A549 (cell line): ENCODE measurements at regions not wholly inside any gene's neighbourhood (a gene's known extent, or its start where the extent isn't known, plus 50 kb on each side); places are given as distances from the start of the nearest gene placed in this dataset.

Experiments used
- ATAC-seq, 2 experiments: fragments of 200-7000 bp in 1 of 2; fragments of >200 bp in 1 of 2; cut with Nextera tagmentation in 1 of 2; cut with Tn5 transposase in 1 of 2; 3 replicates each; pipeline versions ENCODE4 v1.8.0 to v1.9.1; 2018 to 2020; ENCODE audit warnings: mild to moderate bottlenecking in 1 of 2, moderate library complexity in 1 of 2
- CTCF ChIA-PET: fragments of 300-600 bp; sonication (Branson Sonifier 250); formaldehyde crosslinking; extraction: SDS; loops from one replicate; lab custom pipeline; 2021; ENCODE audit warnings: antibody characterized with exemption, inconsistent platforms; lab: Yijun Ruan, JAX
- POLR2A ChIA-PET: fragments of 350-600 bp; formaldehyde crosslinking; extraction: SDS; loops from one replicate; lab custom pipeline; 2021; ENCODE audit warnings: antibody characterized with exemption, inconsistent platforms; lab: Yijun Ruan, JAX
- DNase-seq, 2 experiments: peaks; one replicate each; pipeline versions ENCODE4 v3.0.0 to v3.0.0-alpha.2; 2011 to 2016; ENCODE audit warnings: low read depth in 1 of 2, low spot score in 1 of 2
- FAIRE-seq: peaks from 2 replicates; lab custom pipeline; 2011; peaks lifted over from hg19 to GRCh38; lab: Jason Lieb, UNC
- H3K27ac ChIP-seq, 2 experiments: fragments of >200 bp; sonication (Bioruptor Twin); formaldehyde crosslinking; 3 replicates each; pipeline ENCODE4 v1.5.1; 2016 to 2017
- H3K4me1 ChIP-seq: fragments of >200 bp; sonication (Bioruptor Twin); formaldehyde crosslinking; 3 replicates; pipeline ENCODE4 v1.6.1; 2016
- H3K4me2 ChIP-seq: fragments of >200 bp; sonication (Bioruptor Twin); formaldehyde crosslinking; 3 replicates; pipeline ENCODE4 v1.6.1; 2016
- H3K4me3 ChIP-seq: fragments of >200 bp; sonication (Bioruptor Twin); formaldehyde crosslinking; 3 replicates; pipeline ENCODE4 v1.5.1; 2016
- H3K9me3 ChIP-seq: fragments of >200 bp; sonication (Bioruptor Twin); formaldehyde crosslinking; 3 replicates; pipeline ENCODE4 v1.6.1; 2016
- BHLHE40 ChIP-seq: IDR thresholded peaks from 2 replicates; pipeline ENCODE4 v1.6.1; 2012; ENCODE audit warnings: low read depth, low read length, inconsistent platforms
- CBX2 ChIP-seq: fragments of 200-600 bp; sonication (generic); IDR thresholded peaks from 2 replicates; pipeline ENCODE4 v1.6.1; 2016; ENCODE audit warnings: low read depth, mild to moderate bottlenecking, borderline replicate concordance
- CBX8 ChIP-seq: fragments of 200-600 bp; sonication (generic); IDR thresholded peaks from 2 replicates; pipeline ENCODE4 v1.6.1; 2016
- CEBPB ChIP-seq, 2 experiments: fragments of >200 bp in 1 of 2; sonication (Bioruptor Twin) in 1 of 2; formaldehyde crosslinking in 1 of 2; IDR thresholded peaks; 2 replicates each; pipeline ENCODE4 v1.6.1; 2012 to 2016
- EHMT2 ChIP-seq: fragments of 200-600 bp; sonication (generic); IDR thresholded peaks from 2 replicates; pipeline ENCODE4 v1.6.1; 2016; ENCODE audit warnings: antibody characterized with exemption, low read depth, mild to moderate bottlenecking, moderate library complexity
- EP300 ChIP-seq, 2 experiments: fragments of >200 bp; sonication (Bioruptor Twin); formaldehyde crosslinking; IDR thresholded peaks; 2 replicates in 1 of 2; 3 replicates in 1 of 2; pipeline ENCODE4 v1.6.1; 2016 to 2017
- ESRRA ChIP-seq: fragments of 150-350 bp; IDR thresholded peaks from 2 replicates; pipeline ENCODE4 v1.6.1; 2014; ENCODE audit warnings: mild to moderate bottlenecking, low read length, borderline replicate concordance
- FOSL2 ChIP-seq, 2 experiments: fragments of 450-650 bp in 1 of 2; fragments of >200 bp in 1 of 2; sonication (Bioruptor Twin) in 1 of 2; formaldehyde crosslinking; IDR thresholded peaks; 2 replicates each; pipeline versions ENCODE4 v1.5.0 to v1.6.1; 2016 to 2020; ENCODE audit warnings: mild to moderate bottlenecking in 1 of 2, moderate library complexity in 1 of 2
- FOXS1 ChIP-seq: fragments of 250-450 bp; sonication (Bioruptor Pico); IDR thresholded peaks from 2 replicates; pipeline ENCODE4 v1.5.0; 2020; ENCODE audit warnings: mild to moderate bottlenecking, moderate library complexity
- GATA3 ChIP-seq: IDR thresholded peaks from 2 replicates; pipeline ENCODE4 v1.6.1; 2012; ENCODE audit warnings: borderline replicate concordance
- HEYL ChIP-seq: fragments of 250-450 bp; sonication (Bioruptor Pico); IDR thresholded peaks from 2 replicates; pipeline ENCODE4 v1.8.0; 2021; ENCODE audit warnings: mild to moderate bottlenecking, moderate library complexity
- HMGXB4 ChIP-seq: fragments of 250-450 bp; sonication (Bioruptor Pico); IDR thresholded peaks from 2 replicates; pipeline ENCODE4 v1.5.0; 2021; ENCODE audit warnings: mild to moderate bottlenecking, moderate library complexity, borderline replicate concordance
- HOXB13 ChIP-seq: fragments of 250-450 bp; sonication (Bioruptor Pico); IDR thresholded peaks from 2 replicates; pipeline ENCODE4 v1.5.0; 2020; ENCODE audit warnings: low read depth, mild to moderate bottlenecking, moderate library complexity
- KDM1A ChIP-seq: fragments of 200-600 bp; sonication (generic); IDR thresholded peaks from 2 replicates; pipeline ENCODE4 v1.6.1; 2016; ENCODE audit warnings: low read depth, mild to moderate bottlenecking
- MAFK ChIP-seq: fragments of 450-650 bp; IDR thresholded peaks from 2 replicates; pipeline ENCODE4 v1.6.1; 2014; ENCODE audit not compliant: partially characterized antibody
- MYC ChIP-seq: IDR thresholded peaks from 2 replicates; pipeline ENCODE4 v1.6.1; 2012; ENCODE audit warnings: mild to moderate bottlenecking, inconsistent platforms, low read length, improper control_type of control experiment, borderline replicate concordance
- NFE2L2 ChIP-seq: fragments of 150-350 bp; conservative IDR thresholded peaks from 2 replicates; pipeline ENCODE4 v1.6.1; 2014; ENCODE audit warnings: low read length
- PHF8 ChIP-seq: fragments of 200-600 bp; sonication (generic); IDR thresholded peaks from 2 replicates; pipeline ENCODE4 v1.6.1; 2016; ENCODE audit warnings: low read depth, mild to moderate bottlenecking, antibody characterized with exemption, moderate library complexity, borderline replicate concordance
- POLR2A ChIP-seq: IDR thresholded peaks from 2 replicates; pipeline ENCODE4 v1.6.1; 2012; ENCODE audit warnings: mild to moderate bottlenecking, low read length
- POLR2AphosphoS2 ChIP-seq: conservative IDR thresholded peaks from 2 replicates; pipeline ENCODE4 v1.6.1; 2012; ENCODE audit warnings: low read length, improper control_type of control experiment, inconsistent platforms
- RAD21 ChIP-seq, 2 experiments: fragments of >200 bp in 1 of 2; sonication (Bioruptor Twin) in 1 of 2; formaldehyde crosslinking in 1 of 2; IDR thresholded peaks in 1 of 2; conservative IDR thresholded peaks in 1 of 2; 2 replicates in 1 of 2; 3 replicates in 1 of 2; pipeline ENCODE4 v1.6.1; 2012 to 2018; ENCODE audit warnings: inconsistent platforms in 1 of 2
- RFX5 ChIP-seq: fragments of 450-650 bp; IDR thresholded peaks from 2 replicates; pipeline ENCODE4 v1.7.1; 2014; ENCODE audit warnings: antibody characterized with exemption, mild to moderate bottlenecking, moderate library complexity
- RNF2 ChIP-seq: fragments of 200-600 bp; sonication (generic); IDR thresholded peaks from 2 replicates; pipeline ENCODE4 v1.6.1; 2016; ENCODE audit warnings: low read depth, mild to moderate bottlenecking, antibody characterized with exemption, moderate library complexity, borderline replicate concordance
- SMC3 ChIP-seq: fragments of >200 bp; sonication (Bioruptor Twin); formaldehyde crosslinking; IDR thresholded peaks from 3 replicates; pipeline ENCODE4 v1.6.1; 2018; ENCODE audit warnings: inconsistent platforms
- SREBF2 ChIP-seq: fragments of 450-650 bp; IDR thresholded peaks from 2 replicates; pipeline ENCODE4 v1.6.1; 2014; ENCODE audit warnings: mild to moderate bottlenecking, moderate library complexity
- TFCP2L1 ChIP-seq: fragments of 250-450 bp; sonication (Bioruptor Pico); IDR thresholded peaks from 2 replicates; pipeline ENCODE4 v1.5.0; 2021; ENCODE audit warnings: mild to moderate bottlenecking
- ZFP36 ChIP-seq: fragments of 450-650 bp; IDR thresholded peaks from 2 replicates; pipeline ENCODE4 v1.6.1; 2014; ENCODE audit warnings: borderline replicate concordance; ENCODE audit not compliant: partially characterized antibody
- ZNF302 ChIP-seq: fragments of 250-450 bp; sonication (Bioruptor Pico); IDR thresholded peaks from 2 replicates; pipeline ENCODE4 v1.9.0; 2021; ENCODE audit warnings: inconsistent platforms, mild to moderate bottlenecking, moderate library complexity
- WGBS: methylation state at CpG from one replicate; pipeline ENCODE4 v1.1.6; 2017; ENCODE audit errors: missing lambda C conversion rate; 5-methylcytosine and 5-hydroxymethylcytosine counted together
- TF ChIP-seq, protein P1 (sequence below): fragments of 450-650 bp; IDR thresholded peaks from 2 replicates; pipeline ENCODE4 v1.6.1; 2014; ENCODE audit warnings: antibody characterized with exemption
- TF ChIP-seq, protein P2 (sequence below): IDR thresholded peaks from 2 replicates; pipeline ENCODE4 v1.6.1; 2012
- TF ChIP-seq, protein P3 (sequence below): fragments of 150-350 bp; IDR thresholded peaks from 2 replicates; pipeline ENCODE4 v1.6.1; 2014; ENCODE audit warnings: low read depth, mild to moderate bottlenecking, low read length

GRCh38 chr22:27399161-27399560 lies 402.4 kb downstream of the MN1 start:
- Histone ChIP-seq H3K27ac (no peak overlapping the region), H3K4me1 (no peaks in the 10 kb centered on the region), H3K4me2 (no peak overlapping the region), H3K9me3 (peaks cover 6% of the 10 kb centered on the region; the same call in 1 of the 3 replicates), H3K4me3 (no peak overlapping the region)
- TF ChIP-seq BHLHE40 = no peak
- no peak for TF ChIP-seq NFE2L2
- no peak for TF ChIP-seq CBX8
- no peak for TF ChIP-seq EP300 (IDR thresholded peaks at IDR 0.05)
- no peak for TF ChIP-seq RFX5
- no peak for TF ChIP-seq ZNF302 (CRISPR knock-in tag)
- TF ChIP-seq HEYL = no peak
- no peak for TF ChIP-seq GATA3
- no peak for TF ChIP-seq EHMT2
- TF ChIP-seq FOSL2 (IDR thresholded peaks at IDR 0.05) = no peak
- TF ChIP-seq FOSL2 (CRISPR knock-in tag; IDR thresholded peaks at IDR 0.05) = no peak
- TF ChIP-seq FOXS1 (CRISPR knock-in tag) = no peak
- no peak for TF ChIP-seq RNF2
- no peak for TF ChIP-seq KDM1A
- TF ChIP-seq PHF8 = no peak
- TF ChIP-seq SREBF2 = no peak
- 79% methylated on average over 19 of the region's 19 CpGs for WGBS
- FAIRE-seq = no peak
- CTCF ChIA-PET = no interaction called here
- POLR2A ChIA-PET = no interaction called here
- DNase-seq = no peak
- no peak for ATAC-seq

DNA sequence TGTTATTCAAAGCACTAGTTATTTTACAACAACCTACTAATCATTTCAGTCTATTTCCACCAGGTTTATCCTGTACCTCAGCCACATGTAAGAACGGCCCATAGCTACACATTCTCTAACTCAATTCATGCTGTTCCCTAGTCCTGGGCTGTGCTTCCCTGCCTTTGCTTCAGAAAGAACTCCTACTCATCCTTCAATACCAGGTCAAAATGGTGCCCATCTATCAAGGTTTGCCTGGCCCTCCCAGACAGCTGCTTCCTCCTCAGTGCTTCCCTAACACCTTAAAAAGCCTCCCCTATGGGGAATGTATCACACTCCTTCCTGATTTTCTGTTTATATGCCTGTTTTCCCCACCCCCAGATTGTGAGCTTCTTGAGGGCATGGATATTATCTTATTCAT lies 400.7 kb downstream of the MN1 start:
- no peak overlapping the region for H3K4me2 ChIP-seq
- peaks cover 6% of the 10 kb centered on the region; the same call in 1 of the 3 replicates for H3K9me3 ChIP-seq
- ATAC-seq (no peak), FAIRE-seq (no peak), DNase-seq (no peak)
- ChIA-PET POLR2A (no interaction called here), CTCF (no interaction called here)
- no peaks in the 10 kb centered on the region for H3K4me1 ChIP-seq
- 0% methylated on average over 1 of the region's 1 CpG for WGBS
- H3K4me3 ChIP-seq = no peak overlapping the region
- no peak overlapping the region for H3K27ac ChIP-seq
- no peak for TF ChIP-seq GATA3
- TF ChIP-seq BHLHE40 = no peak
- TF ChIP-seq, protein P1, sequence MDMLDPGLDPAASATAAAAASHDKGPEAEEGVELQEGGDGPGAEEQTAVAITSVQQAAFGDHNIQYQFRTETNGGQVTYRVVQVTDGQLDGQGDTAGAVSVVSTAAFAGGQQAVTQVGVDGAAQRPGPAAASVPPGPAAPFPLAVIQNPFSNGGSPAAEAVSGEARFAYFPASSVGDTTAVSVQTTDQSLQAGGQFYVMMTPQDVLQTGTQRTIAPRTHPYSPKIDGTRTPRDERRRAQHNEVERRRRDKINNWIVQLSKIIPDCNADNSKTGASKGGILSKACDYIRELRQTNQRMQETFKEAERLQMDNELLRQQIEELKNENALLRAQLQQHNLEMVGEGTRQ = no peak
- no peak for TF ChIP-seq PHF8
- TF ChIP-seq MYC = no peak
- no peak for TF ChIP-seq CEBPB (IDR thresholded peaks at IDR 0.05)
- no peak for TF ChIP-seq POLR2A
- no peak for TF ChIP-seq TFCP2L1
- no peak for TF ChIP-seq EHMT2
- no peak for TF ChIP-seq RAD21 (conservative IDR thresholded peaks at IDR 0.05 in 1 of 2, IDR thresholded peaks at IDR 0.05 in 1 of 2)
- TF ChIP-seq ZFP36 = no peak

GRCh38 chr22:27401321-27401720 lies 400.2 kb downstream of the MN1 start:
- DNase-seq (no peak), ATAC-seq (no peak), FAIRE-seq (no peak)
- Histone ChIP-seq H3K9me3 (peaks cover 6% of the 10 kb centered on the region; the same call in 1 of the 3 replicates), H3K4me3 (no peak overlapping the region), H3K4me1 (no peaks in the 10 kb centered on the region), H3K4me2 (no peak overlapping the region), H3K27ac (no peak overlapping the region)
- CTCF ChIA-PET = no interaction called here
- WGBS = 24% methylated on average over 3 of the region's 3 CpGs
- POLR2A ChIA-PET = no interaction called here
- TF ChIP-seq, protein P2, sequence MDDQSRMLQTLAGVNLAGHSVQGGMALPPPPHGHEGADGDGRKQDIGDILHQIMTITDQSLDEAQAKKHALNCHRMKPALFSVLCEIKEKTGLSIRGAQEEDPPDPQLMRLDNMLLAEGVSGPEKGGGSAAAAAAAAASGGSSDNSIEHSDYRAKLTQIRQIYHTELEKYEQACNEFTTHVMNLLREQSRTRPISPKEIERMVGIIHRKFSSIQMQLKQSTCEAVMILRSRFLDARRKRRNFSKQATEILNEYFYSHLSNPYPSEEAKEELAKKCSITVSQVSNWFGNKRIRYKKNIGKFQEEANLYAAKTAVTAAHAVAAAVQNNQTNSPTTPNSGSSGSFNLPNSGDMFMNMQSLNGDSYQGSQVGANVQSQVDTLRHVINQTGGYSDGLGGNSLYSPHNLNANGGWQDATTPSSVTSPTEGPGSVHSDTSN = no peak
- no peak for TF ChIP-seq HMGXB4 (CRISPR knock-in tag)
- no peak for TF ChIP-seq CBX2
- TF ChIP-seq FOXS1 (CRISPR knock-in tag) = no peak
- no peak for TF ChIP-seq MYC
- TF ChIP-seq ZFP36 = no peak
- no peak for TF ChIP-seq TFCP2L1
- TF ChIP-seq, protein P3, sequence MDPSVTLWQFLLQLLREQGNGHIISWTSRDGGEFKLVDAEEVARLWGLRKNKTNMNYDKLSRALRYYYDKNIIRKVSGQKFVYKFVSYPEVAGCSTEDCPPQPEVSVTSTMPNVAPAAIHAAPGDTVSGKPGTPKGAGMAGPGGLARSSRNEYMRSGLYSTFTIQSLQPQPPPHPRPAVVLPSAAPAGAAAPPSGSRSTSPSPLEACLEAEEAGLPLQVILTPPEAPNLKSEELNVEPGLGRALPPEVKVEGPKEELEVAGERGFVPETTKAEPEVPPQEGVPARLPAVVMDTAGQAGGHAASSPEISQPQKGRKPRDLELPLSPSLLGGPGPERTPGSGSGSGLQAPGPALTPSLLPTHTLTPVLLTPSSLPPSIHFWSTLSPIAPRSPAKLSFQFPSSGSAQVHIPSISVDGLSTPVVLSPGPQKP = no peak
- no peak for TF ChIP-seq SMC3
- TF ChIP-seq ESRRA = no peak
- no peak for TF ChIP-seq POLR2AphosphoS2
- TF ChIP-seq MAFK = no peak
- TF ChIP-seq HOXB13 (CRISPR knock-in tag) = no peak
- TF ChIP-seq NFE2L2 = no peak
